ENCODE measurements at regions not wholly inside any gene's neighbourhood (a gene's known extent, or its start where the extent isn't known, plus 50 kb on each side); places are given as distances from the start of the nearest gene placed in this dataset.
A peak's percentile ranks its signal among the peaks of the same experiment; 100 is the strongest.

DNA sequence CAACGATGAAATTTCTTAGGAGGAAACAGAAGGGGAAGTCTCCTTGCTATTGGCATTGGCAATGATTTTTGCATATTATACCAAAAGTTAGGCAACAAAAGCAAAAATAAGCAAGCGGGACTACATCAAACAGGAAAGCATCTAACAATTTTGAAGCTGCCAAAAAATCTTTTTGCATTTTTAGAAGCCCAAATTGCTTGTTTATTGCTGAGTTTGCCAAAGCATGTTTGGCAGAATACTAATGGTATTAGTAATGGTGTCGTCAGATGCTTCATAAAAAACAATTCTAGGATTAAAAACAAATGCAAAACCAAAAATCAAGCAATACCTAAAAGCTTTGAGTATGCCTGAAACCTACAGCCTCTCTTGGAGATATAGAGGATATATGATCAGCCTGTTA, 80.0 kb downstream of the GALR1 start:
- Histone ChIP-seq H2AFZ (ENCODE audit: low read depth, low read length) (no peak overlapping the region), H3K4me1 (ENCODE audit: insufficient read depth, low read length) (no peaks in the 10 kb centered on the region), H3K9ac (ENCODE audit: low read depth, low read length) (no peak overlapping the region), H4K20me1 (ENCODE audit: insufficient read depth, low read length) (no peaks in the 10 kb centered on the region), H3K4me3 (ENCODE audit: low read depth in 1 of 2, low read length in 2 of 2) (no peak overlapping the region), H3K36me3 (ENCODE audit: insufficient read depth, low read length) (no peaks in the 10 kb centered on the region), H3K27me3 (ENCODE audit: insufficient read depth, low read length, poor library complexity) (no peaks in the 10 kb centered on the region), H3K4me2 (ENCODE audit: insufficient read depth, low read length) (no peak overlapping the region), H3K79me2 (ENCODE audit: insufficient read depth, low read length) (no peaks in the 10 kb centered on the region), H3K27ac (ENCODE audit: low read length) (no peak overlapping the region), H3K9me3 (ENCODE audit: insufficient read depth, low read length, severe bottlenecking) (no peaks in the 10 kb centered on the region)
- TF ChIP-seq, protein P1, sequence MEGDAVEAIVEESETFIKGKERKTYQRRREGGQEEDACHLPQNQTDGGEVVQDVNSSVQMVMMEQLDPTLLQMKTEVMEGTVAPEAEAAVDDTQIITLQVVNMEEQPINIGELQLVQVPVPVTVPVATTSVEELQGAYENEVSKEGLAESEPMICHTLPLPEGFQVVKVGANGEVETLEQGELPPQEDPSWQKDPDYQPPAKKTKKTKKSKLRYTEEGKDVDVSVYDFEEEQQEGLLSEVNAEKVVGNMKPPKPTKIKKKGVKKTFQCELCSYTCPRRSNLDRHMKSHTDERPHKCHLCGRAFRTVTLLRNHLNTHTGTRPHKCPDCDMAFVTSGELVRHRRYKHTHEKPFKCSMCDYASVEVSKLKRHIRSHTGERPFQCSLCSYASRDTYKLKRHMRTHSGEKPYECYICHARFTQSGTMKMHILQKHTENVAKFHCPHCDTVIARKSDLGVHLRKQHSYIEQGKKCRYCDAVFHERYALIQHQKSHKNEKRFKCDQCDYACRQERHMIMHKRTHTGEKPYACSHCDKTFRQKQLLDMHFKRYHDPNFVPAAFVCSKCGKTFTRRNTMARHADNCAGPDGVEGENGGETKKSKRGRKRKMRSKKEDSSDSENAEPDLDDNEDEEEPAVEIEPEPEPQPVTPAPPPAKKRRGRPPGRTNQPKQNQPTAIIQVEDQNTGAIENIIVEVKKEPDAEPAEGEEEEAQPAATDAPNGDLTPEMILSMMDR (IDR thresholded peaks at IDR 0.05; ENCODE audit: borderline replicate concordance, extremely low read depth, low read length, poor library complexity, severe bottlenecking) = no peak
- TF ChIP-seq EZH2 (IDR thresholded peaks at IDR 0.05; ENCODE audit: borderline replicate concordance, low read depth, low read length, severe bottlenecking) = no peak
- DNase-seq (no peak), ATAC-seq (ENCODE audit: insufficient read depth, low read depth) (no peak)

- Histone ChIP-seq H4K20me1 (ENCODE audit: insufficient read depth, low read length) (no peaks in the 10 kb centered on the region), H3K4me1 (ENCODE audit: insufficient read depth, low read length) (no peaks in the 10 kb centered on the region), H3K79me2 (ENCODE audit: insufficient read depth, low read length) (no peaks in the 10 kb centered on the region), H3K4me3 (ENCODE audit: low read depth in 1 of 2, low read length in 2 of 2) (no peak overlapping the region), H2AFZ (ENCODE audit: low read depth, low read length) (no peak overlapping the region), H3K9ac (ENCODE audit: low read depth, low read length) (no peak overlapping the region), H3K9me3 (ENCODE audit: insufficient read depth, low read length, severe bottlenecking) (no peaks in the 10 kb centered on the region), H3K4me2 (ENCODE audit: insufficient read depth, low read length) (no peak overlapping the region), H3K36me3 (ENCODE audit: insufficient read depth, low read length) (no peaks in the 10 kb centered on the region), H3K27me3 (ENCODE audit: insufficient read depth, low read length, poor library complexity) (no peaks in the 10 kb centered on the region), H3K27ac (ENCODE audit: low read length) (no peak overlapping the region)
- no peak for TF ChIP-seq EZH2 (IDR thresholded peaks at IDR 0.05; ENCODE audit: borderline replicate concordance, low read depth, low read length, severe bottlenecking)
- TF ChIP-seq, protein P1 (IDR thresholded peaks at IDR 0.05; ENCODE audit: borderline replicate concordance, extremely low read depth, low read length, poor library complexity, severe bottlenecking) = no peak
- ATAC-seq (ENCODE audit: insufficient read depth, low read depth) (no peak), DNase-seq (no peak)
Observed at GRCh38 chr18:77334876-77335275, 85.2 kb downstream of the GALR1 start.

- no peaks in the 10 kb centered on the region for H3K9me3 ChIP-seq (ENCODE audit: insufficient read depth, low read length, severe bottlenecking)
- DNase-seq (no peak), ATAC-seq (ENCODE audit: insufficient read depth, low read depth) (peak; percentile 40; the same call in 1 of the 3 replicates)
- no peak overlapping the region for H3K27ac ChIP-seq (ENCODE audit: low read length)
- no peaks in the 10 kb centered on the region for H4K20me1 ChIP-seq (ENCODE audit: insufficient read depth, low read length)
- H3K79me2 ChIP-seq (ENCODE audit: insufficient read depth, low read length) = no peaks in the 10 kb centered on the region
- no peak overlapping the region for H3K4me3 ChIP-seq (ENCODE audit: low read depth in 1 of 2, low read length in 2 of 2)
- H3K27me3 ChIP-seq (ENCODE audit: insufficient read depth, low read length, poor library complexity) = no peaks in the 10 kb centered on the region
- H3K36me3 ChIP-seq (ENCODE audit: insufficient read depth, low read length) = no peaks in the 10 kb centered on the region
- no peak overlapping the region for H2AFZ ChIP-seq (ENCODE audit: low read depth, low read length)
- no peak overlapping the region for H3K9ac ChIP-seq (ENCODE audit: low read depth, low read length)
- TF ChIP-seq, protein P1 (IDR thresholded peaks at IDR 0.05; ENCODE audit: borderline replicate concordance, extremely low read depth, low read length, poor library complexity, severe bottlenecking) = no peak
- TF ChIP-seq EZH2 (IDR thresholded peaks at IDR 0.05; ENCODE audit: borderline replicate concordance, low read depth, low read length, severe bottlenecking) = no peak
- no peak overlapping the region for H3K4me2 ChIP-seq (ENCODE audit: insufficient read depth, low read length)
- H3K4me1 ChIP-seq (ENCODE audit: insufficient read depth, low read length) = no peaks in the 10 kb centered on the region
Observed at GRCh38 chr18:77337604-77338003, 88.0 kb downstream of the GALR1 start.

GRCh38 chr18:77339093-77339492, 89.4 kb downstream of the GALR1 start:
- TF ChIP-seq, protein P1 (IDR thresholded peaks at IDR 0.05; ENCODE audit: borderline replicate concordance, extremely low read depth, low read length, poor library complexity, severe bottlenecking) = no peak
- no peak for TF ChIP-seq EZH2 (IDR thresholded peaks at IDR 0.05; ENCODE audit: borderline replicate concordance, low read depth, low read length, severe bottlenecking)
- Histone ChIP-seq H3K36me3 (ENCODE audit: insufficient read depth, low read length) (no peaks in the 10 kb centered on the region), H3K27ac (ENCODE audit: low read length) (no peak overlapping the region), H3K27me3 (ENCODE audit: insufficient read depth, low read length, poor library complexity) (no peaks in the 10 kb centered on the region), H3K9me3 (ENCODE audit: insufficient read depth, low read length, severe bottlenecking) (no peaks in the 10 kb centered on the region), H3K79me2 (ENCODE audit: insufficient read depth, low read length) (no peaks in the 10 kb centered on the region), H4K20me1 (ENCODE audit: insufficient read depth, low read length) (no peaks in the 10 kb centered on the region), H3K9ac (ENCODE audit: low read depth, low read length) (no peak overlapping the region), H3K4me3 (ENCODE audit: low read depth in 1 of 2, low read length in 2 of 2) (no peak overlapping the region), H3K4me2 (ENCODE audit: insufficient read depth, low read length) (no peak overlapping the region), H3K4me1 (ENCODE audit: insufficient read depth, low read length) (no peaks in the 10 kb centered on the region), H2AFZ (ENCODE audit: low read depth, low read length) (no peak overlapping the region)
- DNase-seq = no peak
- ATAC-seq (ENCODE audit: insufficient read depth, low read depth) = no peak

Data from DND-41 (cell line).